C4-2B (cell line): ENCODE measurements at regions not wholly inside any gene's neighbourhood (a gene's known extent, or its start where the extent isn't known, plus 50 kb on each side); places are given as distances from the start of the nearest gene placed in this dataset.

ENCODE experiments used
- CTCF ChIP-seq: fragments of 450-650 bp; conservative IDR thresholded peaks from 2 replicates; pipeline ENCODE4 v1.5.1; 2017; ENCODE audit warnings: mild to moderate bottlenecking
- ZFX ChIP-seq: fragments of 450-650 bp; IDR thresholded peaks from 2 replicates; pipeline ENCODE4 v1.6.1; 2017

GRCh38 chr5:125219710-125220109 is 473.3 kb upstream of the ZNF608 start:
- TF ChIP-seq CTCF (no peak), ZFX (no peak)
